DMS114 treated with DMSO at 0.1 percent for 48 hours (cell line): ENCODE measurements at regions not wholly inside any gene's neighbourhood (a gene's known extent, or its start where the extent isn't known, plus 50 kb on each side); places are given as distances from the start of the nearest gene placed in this dataset.

Experiments
- DNase-seq: peaks from one replicate; lab custom pipeline; 2025; ENCODE audit not compliant: unreplicated experiment; lab: John Stamatoyannopoulos, UW

GRCh38 chr4:136691607-136692006, 840.7 kb downstream of the PCDH18 start:
- DNase-seq: no peak

GRCh38 chr4:136690360-136690759, 841.9 kb downstream of the PCDH18 start:
- DNase-seq: no peak

GRCh38 chr4:136687596-136687995, 844.7 kb downstream of the PCDH18 start:
- no peak for DNase-seq

- DNase-seq: no peak
Observed at GRCh38 chr4:136687118-136687517, 845.2 kb downstream of the PCDH18 start.

- DNase-seq: no peak
Observed at GRCh38 chr4:136680761-136681160, 851.5 kb downstream of the PCDH18 start.

GRCh38 chr4:136680271-136680670, 852.0 kb downstream of the PCDH18 start:
- no peak for DNase-seq

- DNase-seq: no peak
Observed at GRCh38 chr4:136670265-136670664, 862.0 kb downstream of the PCDH18 start.

- DNase-seq: no peak
Observed at GRCh38 chr4:136664988-136665387, 867.3 kb downstream of the PCDH18 start.

- no peak for DNase-seq
Observed at GRCh38 chr4:136662539-136662938, 869.8 kb downstream of the PCDH18 start.

GRCh38 chr4:136653640-136654406, 878.5 kb downstream of the PCDH18 start:
- no peak for DNase-seq

GRCh38 chr4:136651932-136652331, 880.4 kb downstream of the PCDH18 start:
- DNase-seq: no peak

GRCh38 chr4:136651278-136651667, 881.0 kb downstream of the PCDH18 start:
- no peak for DNase-seq

GRCh38 chr4:136650541-136651277, 881.6 kb downstream of the PCDH18 start:
- DNase-seq: no peak

- no peak for DNase-seq
Observed at GRCh38 chr4:136644279-136644678, 888.0 kb downstream of the PCDH18 start.

GRCh38 chr4:136643416-136643815, 888.9 kb downstream of the PCDH18 start:
- DNase-seq: no peak

- no peak for DNase-seq
Observed at GRCh38 chr4:136637071-136637777, 895.1 kb downstream of the PCDH18 start.

GRCh38 chr4:136636155-136636554, 896.1 kb downstream of the PCDH18 start:
- no peak for DNase-seq

GRCh38 chr4:136634121-136634520, 898.2 kb downstream of the PCDH18 start:
- no peak for DNase-seq

- DNase-seq: no peak
Observed at GRCh38 chr4:136599890-136600289, 932.4 kb downstream of the PCDH18 start.

- DNase-seq: no peak
Observed at GRCh38 chr4:136590440-136590839, 941.9 kb downstream of the PCDH18 start.

- no peak for DNase-seq
Observed at GRCh38 chr4:136583567-136583966, 948.7 kb downstream of the PCDH18 start.

GRCh38 chr4:136581119-136581518, 951.2 kb downstream of the PCDH18 start:
- DNase-seq: no peak
